ENCODE measurements at regions not wholly inside any gene's neighbourhood (a gene's known extent, or its start where the extent isn't known, plus 50 kb on each side); places are given as distances from the start of the nearest gene placed in this dataset.

DNA sequence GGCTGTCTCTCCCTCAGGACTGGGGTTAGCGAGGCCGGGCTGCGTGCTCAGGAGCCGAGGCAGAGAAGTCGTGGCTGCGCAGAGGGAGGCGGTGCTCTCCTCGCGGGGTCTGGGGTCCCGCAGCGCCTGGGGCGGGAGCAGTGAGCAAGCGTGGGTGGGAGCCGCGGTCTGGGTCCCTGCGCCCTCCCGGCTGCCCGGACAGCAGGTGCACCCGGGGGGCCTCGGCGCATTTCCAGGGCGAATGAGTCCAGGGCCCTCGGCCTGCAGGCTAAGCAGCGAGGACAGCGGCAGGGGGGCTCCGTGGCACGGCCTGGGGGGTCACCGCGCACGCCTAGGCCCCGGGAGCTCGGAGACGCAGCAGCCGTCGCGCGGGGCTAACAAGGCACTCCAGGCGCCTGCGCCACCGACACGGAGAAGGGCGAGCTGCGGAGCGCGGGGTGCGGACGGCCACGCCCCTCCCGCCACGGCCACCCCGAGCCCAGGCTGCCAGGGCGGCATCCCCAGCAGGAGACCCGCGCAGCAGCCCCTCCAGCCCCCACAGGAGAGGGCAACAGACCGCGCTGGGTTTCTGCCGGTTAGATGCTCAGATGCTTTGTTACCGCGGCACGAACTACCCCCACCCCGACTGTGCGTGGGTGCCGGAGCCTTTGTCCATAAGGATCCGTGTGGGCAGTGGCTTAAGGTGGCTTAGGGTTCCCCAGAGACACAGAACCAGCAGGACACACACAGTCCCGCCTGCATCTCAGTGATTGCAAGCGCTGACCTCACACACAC is 117.7 kb upstream of the C14orf180 start:
- TF ChIP-seq, protein P1, sequence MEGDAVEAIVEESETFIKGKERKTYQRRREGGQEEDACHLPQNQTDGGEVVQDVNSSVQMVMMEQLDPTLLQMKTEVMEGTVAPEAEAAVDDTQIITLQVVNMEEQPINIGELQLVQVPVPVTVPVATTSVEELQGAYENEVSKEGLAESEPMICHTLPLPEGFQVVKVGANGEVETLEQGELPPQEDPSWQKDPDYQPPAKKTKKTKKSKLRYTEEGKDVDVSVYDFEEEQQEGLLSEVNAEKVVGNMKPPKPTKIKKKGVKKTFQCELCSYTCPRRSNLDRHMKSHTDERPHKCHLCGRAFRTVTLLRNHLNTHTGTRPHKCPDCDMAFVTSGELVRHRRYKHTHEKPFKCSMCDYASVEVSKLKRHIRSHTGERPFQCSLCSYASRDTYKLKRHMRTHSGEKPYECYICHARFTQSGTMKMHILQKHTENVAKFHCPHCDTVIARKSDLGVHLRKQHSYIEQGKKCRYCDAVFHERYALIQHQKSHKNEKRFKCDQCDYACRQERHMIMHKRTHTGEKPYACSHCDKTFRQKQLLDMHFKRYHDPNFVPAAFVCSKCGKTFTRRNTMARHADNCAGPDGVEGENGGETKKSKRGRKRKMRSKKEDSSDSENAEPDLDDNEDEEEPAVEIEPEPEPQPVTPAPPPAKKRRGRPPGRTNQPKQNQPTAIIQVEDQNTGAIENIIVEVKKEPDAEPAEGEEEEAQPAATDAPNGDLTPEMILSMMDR (IDR thresholded peaks at IDR 0.05; ENCODE audit: low read depth, low read length, missing input control) = no peak
- TF ChIP-seq, protein P2, sequence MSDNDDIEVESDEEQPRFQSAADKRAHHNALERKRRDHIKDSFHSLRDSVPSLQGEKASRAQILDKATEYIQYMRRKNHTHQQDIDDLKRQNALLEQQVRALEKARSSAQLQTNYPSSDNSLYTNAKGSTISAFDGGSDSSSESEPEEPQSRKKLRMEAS (IDR thresholded peaks at IDR 0.05) = no peak
- TF ChIP-seq HNF4G (IDR thresholded peaks at IDR 0.05) (no peak), EGR1 (IDR thresholded peaks at IDR 0.05; ENCODE audit: low read depth in 2 of 2) (no peak), GABPA (IDR thresholded peaks at IDR 0.05 in 1 of 2, conservative IDR thresholded peaks at IDR 0.05 in 1 of 2) (no peak), TAF1 (conservative IDR thresholded peaks at IDR 0.05) (no peak), JUND (IDR thresholded peaks at IDR 0.05) (no peak), YY1 (IDR thresholded peaks at IDR 0.05) (no peak), RXRA (IDR thresholded peaks at IDR 0.05) (no peak), RAD21 (IDR thresholded peaks at IDR 0.05) (no peak)
- TF ChIP-seq, protein P3, sequence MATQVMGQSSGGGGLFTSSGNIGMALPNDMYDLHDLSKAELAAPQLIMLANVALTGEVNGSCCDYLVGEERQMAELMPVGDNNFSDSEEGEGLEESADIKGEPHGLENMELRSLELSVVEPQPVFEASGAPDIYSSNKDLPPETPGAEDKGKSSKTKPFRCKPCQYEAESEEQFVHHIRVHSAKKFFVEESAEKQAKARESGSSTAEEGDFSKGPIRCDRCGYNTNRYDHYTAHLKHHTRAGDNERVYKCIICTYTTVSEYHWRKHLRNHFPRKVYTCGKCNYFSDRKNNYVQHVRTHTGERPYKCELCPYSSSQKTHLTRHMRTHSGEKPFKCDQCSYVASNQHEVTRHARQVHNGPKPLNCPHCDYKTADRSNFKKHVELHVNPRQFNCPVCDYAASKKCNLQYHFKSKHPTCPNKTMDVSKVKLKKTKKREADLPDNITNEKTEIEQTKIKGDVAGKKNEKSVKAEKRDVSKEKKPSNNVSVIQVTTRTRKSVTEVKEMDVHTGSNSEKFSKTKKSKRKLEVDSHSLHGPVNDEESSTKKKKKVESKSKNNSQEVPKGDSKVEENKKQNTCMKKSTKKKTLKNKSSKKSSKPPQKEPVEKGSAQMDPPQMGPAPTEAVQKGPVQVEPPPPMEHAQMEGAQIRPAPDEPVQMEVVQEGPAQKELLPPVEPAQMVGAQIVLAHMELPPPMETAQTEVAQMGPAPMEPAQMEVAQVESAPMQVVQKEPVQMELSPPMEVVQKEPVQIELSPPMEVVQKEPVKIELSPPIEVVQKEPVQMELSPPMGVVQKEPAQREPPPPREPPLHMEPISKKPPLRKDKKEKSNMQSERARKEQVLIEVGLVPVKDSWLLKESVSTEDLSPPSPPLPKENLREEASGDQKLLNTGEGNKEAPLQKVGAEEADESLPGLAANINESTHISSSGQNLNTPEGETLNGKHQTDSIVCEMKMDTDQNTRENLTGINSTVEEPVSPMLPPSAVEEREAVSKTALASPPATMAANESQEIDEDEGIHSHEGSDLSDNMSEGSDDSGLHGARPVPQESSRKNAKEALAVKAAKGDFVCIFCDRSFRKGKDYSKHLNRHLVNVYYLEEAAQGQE (IDR thresholded peaks at IDR 0.05) = no peak
- TF ChIP-seq, protein P4, sequence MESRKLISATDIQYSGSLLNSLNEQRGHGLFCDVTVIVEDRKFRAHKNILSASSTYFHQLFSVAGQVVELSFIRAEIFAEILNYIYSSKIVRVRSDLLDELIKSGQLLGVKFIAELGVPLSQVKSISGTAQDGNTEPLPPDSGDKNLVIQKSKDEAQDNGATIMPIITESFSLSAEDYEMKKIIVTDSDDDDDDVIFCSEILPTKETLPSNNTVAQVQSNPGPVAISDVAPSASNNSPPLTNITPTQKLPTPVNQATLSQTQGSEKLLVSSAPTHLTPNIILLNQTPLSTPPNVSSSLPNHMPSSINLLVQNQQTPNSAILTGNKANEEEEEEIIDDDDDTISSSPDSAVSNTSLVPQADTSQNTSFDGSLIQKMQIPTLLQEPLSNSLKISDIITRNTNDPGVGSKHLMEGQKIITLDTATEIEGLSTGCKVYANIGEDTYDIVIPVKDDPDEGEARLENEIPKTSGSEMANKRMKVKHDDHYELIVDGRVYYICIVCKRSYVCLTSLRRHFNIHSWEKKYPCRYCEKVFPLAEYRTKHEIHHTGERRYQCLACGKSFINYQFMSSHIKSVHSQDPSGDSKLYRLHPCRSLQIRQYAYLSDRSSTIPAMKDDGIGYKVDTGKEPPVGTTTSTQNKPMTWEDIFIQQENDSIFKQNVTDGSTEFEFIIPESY (IDR thresholded peaks at IDR 0.05) = no peak
